Umbilical cord (tissue), 1 donor: ENCODE measurements at regions not wholly inside any gene's neighbourhood (a gene's known extent, or its start where the extent isn't known, plus 50 kb on each side); places are given as distances from the start of the nearest gene placed in this dataset.

Experiments used
- DNase-seq: peaks from one replicate; pipeline ENCODE4 v3.0.0-alpha.2; 2015; ENCODE audit warnings: low spot score

DNA sequence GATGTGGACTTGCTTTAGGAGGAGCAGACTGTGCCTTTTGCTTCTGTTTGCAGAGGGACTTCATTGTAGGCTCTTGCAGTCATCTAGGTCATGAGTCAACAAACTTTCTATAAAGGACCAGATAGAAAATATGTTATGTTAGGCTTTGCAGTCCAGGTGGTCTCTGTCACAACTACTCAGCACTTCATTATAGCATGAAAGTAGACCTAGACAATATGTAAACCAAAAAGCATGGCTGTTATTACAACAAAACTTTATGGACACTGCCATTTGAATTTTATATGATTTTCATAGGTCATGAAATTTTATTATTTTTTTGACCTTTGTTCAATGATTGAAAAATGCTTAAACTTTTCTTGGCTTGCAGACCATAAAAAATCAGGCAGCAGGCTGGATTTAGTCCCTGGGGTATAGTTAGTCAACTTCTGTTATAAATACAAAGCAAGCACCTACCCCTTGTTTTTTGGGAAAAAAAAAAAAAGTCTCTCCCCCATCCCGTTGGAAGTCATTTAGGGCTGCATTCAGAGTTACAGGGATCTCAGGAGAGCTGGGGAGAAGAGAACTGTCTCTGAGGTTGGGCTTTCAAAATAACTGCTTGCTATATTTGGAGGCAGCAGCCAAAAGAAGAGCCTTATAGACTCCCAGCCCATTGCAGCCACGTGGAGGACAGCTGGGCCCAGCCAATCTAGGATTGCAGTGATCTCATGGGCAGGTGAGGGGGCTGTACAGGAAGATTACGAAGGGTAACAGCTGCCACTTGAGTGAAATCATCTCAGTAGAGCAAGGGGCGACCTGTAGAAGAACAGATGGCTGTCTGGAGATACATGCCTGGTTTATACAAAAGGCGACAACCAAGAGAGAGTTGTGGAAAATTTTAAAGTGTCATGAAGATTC lies 136.6 kb upstream of the TNC start:
- peak; percentile 24 for DNase-seq

DNA sequence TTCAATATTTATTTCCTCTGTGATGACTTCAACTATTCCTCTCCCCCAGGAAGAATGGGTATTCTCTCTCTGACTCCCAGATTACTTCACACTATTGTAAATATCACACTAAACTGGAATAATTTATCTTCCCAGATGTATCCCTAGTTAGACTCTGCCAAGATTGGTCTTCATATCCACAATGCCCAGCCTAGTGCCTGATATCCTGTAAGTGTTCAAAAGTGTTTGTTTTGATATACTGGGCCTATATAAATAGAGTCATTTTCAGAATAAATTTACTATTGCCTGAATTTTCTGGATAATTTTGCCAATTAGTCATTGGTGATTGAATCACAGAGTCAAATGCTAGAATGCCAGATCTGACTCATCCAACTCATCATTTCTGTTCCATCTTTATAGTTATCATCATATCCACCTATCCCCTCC lies 143.7 kb upstream of the TNC start:
- no peak for DNase-seq

DNA sequence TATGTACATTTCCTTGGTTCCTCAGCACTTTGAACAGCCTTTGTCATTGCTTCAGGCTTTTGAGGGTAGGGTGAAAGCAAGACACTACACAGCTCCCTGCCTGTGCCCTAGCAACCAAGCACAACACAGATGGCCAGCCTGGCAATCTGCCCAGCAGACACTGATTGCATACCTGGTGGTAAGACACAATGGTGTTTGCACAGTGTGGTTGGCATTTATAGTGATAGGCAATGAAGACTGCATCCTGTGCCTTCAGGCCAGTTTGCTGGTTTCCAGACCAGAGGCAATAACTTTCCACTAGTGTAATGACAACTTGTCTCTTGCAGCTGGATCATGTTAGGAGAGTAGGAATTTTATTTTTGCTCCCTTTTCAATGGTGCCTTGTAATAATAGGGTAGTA lies 144.5 kb upstream of the TNC start:
- DNase-seq, result peak; percentile 83

DNA sequence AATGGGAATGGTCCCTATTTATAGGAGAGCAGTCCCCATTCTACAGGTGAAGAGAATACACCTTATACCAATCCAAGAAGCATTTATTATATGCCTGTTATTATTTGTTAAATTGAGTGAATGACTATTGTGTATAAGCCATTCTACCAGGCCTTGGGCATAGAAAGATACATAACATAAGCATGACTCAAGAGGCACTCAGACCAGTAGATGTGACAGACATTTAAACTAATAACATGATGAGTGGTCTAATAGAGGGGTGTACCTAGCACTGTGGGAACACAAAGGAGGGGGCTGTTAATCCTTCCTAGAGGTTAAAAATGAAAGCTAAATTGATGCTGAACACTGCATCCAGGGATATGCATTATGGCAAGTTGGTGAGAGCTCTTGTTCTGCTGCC lies 145.0 kb upstream of the TNC start:
- DNase-seq, result no peak

DNA sequence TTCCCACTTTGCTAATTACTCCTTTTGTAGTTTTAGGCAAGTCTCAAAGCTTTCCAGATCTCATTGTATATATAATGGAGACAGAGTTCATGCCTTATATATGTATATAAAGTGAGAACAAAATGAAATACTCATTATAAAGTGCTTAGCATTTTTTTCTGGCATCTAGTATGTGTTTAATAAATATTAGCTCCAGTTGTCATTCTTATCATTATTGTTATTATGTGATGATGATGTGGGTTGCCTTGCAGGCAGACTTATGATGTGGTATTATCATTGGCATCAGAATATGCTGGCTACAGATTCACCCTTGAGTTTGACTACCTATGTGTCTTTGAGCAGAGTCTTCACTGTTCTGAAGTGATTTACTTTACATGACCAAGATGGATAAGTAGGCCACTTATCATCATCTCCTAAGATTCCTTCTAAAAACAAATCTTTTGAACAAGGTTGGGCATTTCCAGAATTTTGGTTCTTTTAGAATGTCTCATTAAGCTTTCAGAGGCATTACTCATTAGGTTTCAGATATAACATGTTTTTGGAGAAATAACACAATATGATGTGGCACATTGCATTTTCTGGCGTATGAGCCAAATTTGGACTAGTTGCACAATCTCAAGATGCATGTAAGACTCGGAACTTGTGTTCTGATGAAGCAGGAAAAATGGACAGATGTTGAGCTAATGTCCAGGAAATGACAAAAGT lies 145.6 kb upstream of the TNC start:
- no peak for DNase-seq

DNA sequence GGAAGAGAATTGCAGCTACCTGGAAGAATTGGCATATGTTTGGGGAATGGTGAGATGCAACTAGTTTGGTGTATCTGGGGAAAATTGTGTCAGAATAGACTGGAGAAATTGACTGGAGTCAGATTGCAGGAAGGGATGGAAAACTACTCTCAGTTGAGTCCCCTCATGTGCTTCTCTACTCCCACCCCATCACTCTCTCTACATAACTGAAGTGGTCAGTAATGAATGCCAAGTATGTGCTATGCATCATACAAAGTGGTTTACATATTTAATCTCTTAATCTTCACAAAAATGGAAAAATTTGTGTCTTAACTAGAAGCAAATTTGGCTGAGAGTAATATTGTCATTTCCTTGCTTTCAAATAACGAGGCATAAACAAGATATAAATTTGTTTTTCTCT lies 146.4 kb upstream of the TNC start:
- no peak for DNase-seq

DNA sequence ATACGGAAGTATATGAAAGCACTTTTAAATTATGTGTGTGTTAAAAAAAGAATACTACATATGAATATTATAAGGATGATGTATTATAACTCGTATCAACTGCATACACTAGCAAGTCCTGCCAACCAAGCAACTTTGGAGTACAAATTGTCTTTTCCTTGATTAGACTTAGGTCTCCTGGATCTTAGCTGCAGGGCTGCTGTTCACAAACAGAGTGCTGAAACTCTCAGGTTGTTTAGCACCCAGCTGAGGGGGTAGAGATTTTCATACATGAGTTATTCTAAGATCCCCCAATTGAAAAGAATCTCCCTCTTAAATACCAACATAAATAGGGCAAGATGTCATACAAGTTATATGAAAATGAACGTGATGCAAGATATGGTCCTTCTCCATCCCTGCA lies 149.8 kb upstream of the TNC start:
- DNase-seq, result peak; percentile 67

DNA sequence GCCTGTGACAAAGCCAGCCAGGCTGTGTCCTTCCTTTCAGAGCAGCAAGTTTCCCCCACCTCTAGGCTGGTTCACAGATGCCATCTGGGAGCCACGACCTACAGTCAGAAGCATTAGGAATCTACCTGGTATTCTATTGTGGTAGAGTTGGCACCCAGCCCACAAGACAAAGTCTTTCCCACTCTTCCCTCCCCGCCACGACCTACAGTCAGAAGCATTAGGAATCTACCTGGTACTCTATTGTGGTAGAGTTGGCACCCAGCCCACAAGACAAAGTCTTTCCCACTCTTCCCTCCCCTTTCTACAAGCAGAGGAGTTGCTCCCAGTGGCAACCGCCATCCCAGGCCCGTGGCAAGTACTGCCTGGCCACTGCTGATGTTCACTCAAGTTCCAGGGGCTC lies 157.8 kb upstream of the TNC start:
- no peak for DNase-seq

DNA sequence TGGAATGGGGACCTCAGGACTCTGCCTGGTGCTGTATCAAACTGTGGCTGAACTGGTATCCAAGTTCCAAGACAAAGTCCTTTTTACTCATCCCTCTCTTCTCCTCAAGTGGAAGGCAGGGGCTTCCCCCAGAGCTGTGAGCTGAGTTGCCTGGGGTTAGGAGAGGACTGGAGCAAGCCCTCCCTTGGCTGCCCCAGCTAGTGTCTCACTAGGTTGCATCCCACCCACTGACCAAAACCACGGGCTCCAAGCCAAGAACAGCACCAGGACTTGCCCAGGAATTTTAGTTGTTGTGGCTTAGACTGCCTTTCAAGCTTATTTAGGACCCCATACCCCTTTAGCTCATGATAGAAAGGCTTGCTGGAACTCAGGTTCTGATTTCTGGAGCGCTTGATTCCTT lies 158.7 kb upstream of the TNC start:
- no peak for DNase-seq

DNA sequence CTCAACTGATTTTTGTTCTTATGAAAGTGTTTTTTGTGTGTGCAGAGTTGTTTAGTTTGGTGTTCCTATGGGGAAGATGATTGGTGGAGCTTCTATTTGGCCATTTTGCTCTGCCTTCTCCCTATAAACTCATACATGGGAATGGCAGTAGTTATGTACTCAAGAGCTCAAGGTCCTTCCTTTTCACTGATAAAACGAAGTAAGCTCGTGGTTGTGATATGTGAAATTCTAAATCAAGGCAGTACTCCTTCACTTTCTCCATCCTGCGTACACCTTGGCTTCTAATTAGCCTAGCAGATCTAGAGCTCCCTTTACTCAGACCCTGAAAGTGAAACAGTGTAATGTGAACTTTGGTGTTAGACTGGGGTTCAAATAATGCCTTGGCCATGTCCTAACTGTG lies 159.3 kb upstream of the TNC start:
- no peak for DNase-seq

DNA sequence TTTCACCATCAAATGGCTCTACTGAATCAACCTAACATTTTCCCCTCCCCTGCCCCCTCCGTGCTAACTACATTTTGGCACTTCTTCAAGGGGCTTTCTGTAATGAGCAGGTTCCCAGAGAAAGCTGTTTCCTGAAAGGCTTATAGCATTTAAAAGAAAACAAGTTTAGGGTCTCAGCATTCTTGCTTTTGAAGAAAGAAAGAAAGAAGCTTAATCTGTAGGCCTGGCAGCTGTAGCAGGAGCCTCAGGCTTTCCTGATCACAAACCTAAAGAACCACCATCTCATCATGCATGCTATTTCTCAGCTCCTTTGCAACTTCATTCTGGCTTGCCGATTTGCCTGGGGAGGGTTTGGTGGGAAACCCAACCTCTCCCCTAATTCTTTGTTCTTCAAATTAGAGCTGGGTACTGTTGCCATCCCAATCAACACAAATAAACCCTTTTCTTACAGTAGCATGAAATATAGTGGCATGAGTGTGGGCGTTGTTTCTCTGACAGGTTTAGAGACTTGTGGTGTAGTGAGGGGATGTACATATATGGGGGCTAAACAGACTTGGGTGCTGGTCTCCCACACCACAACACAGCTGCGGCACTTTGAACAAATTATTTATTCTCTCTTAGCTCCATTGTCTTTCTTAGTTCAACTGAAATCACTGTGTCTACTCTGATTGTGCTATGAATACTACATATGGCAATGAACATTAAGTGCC lies 160.5 kb upstream of the TNC start:
- no peak for DNase-seq

DNA sequence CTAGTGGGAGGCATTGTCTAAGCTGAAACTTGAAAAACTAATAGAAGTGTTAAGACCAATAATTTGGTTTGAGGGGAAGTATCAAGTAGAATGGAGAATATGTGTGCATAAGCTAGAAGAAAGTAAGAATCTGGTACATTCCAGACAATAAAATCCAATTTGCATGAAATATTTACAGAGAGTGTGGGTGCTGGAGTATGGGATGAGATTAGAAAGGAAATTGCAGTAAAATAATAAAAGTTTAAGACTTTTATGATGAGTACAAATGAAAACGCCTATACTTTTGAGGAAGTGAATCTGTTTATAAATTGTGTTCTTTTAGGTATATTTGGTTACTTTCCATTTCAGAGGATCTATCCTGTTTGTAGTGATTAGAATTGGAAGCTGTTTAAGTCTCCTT lies 165.4 kb upstream of the TNC start:
- no peak for DNase-seq

DNA sequence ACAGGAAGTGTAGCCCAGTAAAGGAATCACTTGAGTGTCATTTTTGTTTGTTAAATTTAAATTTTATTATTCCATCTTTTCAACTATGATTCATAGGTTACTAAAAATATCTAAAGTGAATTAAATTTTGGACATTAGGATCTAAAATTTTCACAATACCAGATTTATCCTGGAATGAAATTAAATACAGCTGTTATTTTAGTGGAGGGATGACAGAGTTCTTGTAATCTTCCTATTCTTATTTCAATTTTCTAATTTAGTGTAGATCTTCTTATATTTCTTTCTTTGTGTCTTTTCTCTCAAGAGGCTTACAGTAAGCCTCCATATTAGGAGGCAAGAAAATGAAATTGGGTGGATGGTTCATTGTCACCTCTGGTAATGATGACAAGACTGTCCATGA lies 167.9 kb upstream of the TNC start:
- no peak for DNase-seq

DNA sequence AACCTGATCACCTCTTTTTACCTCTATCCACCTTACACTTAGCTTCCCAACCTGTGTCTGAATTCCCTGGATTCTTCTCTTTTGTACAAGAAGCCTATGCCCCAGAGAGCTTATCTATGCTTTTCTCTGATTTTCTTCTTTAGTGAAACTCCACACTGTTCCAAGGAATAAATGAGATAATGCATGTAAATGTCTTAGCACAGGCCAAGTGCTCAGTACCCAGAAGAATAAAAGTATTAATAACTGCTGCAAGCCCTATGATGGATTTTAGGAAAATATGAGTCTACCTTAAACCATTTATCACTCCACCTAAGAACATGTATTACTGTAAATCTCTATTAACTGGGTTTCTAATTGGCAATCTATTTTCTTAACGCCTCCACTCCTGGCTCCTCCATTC lies 168.5 kb upstream of the TNC start:
- no peak for DNase-seq

DNA sequence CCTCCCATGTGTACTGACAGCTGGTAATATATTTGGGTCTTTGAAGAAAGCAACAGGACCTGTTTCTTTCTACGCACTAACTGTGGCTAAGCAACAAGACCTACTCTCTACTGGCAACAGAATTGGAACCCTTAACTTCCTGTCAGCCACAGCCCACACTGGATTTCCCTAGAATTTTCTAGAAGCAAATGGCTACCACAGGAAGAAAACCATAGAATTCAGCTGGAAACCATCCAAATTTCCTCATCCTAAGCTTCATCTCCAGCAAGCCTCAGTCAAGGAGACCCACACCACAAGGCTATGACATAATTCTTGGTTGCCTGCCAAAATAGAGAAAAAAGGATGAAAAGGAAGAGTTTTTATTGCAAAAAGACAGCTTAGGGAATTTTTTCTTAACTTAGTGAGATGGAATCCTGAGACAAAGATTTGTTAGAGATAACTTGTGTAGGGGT lies 171.8 kb upstream of the TNC start:
- peak; percentile 91 for DNase-seq

DNA sequence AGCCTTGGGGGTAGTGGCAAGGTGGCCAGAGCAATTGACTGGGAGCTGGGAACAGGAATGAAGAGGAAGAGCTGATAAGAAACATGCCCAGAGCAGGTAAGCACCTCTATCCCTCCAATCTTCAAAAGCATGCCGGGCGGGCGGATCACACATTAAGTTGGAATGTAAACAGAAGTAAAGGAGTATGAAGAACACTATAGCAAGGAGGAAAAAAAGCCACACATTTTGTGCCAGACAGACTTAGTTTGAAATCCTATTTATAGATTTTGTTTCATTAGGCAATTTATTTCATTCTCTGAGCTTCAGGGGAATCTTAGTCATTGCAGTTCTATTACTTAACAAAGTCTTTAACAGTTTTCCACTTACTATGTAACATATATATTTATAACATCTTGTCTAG lies 173.9 kb upstream of the TNC start:
- peak; percentile 51 for DNase-seq

DNA sequence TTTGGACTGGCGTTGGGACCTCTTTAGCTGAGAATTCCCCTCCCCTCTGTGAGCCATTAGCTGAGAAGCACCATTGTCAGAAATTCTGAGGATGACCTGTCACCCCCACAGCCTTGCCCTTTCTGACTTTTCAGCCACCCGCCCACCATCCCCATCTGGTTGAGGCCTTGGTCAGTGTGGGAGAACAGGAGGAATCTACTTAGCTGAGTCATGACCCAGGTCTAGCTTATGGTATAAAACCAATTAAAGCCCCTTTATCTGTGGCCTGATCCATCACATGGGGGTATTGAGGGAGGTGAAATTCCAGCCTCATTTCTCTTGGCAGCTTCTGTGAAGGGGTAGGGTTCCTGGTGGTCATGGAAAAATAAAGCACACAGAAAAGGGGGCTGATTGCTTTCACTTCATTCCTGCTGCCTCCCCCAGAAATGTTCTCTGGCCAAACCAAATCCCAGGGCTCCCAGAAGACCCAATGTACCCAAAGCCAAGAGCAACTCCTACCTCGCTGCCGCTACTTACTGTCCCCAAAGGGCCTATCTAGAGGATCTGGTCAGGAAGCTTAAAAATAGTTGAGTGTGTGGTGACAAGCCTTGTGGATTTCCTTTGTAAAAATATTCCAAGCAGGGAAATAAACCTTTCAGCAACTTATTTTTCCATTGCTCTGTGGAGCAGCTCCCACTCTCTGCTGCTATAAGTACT lies 174.8 kb upstream of the TNC start:
- no peak for DNase-seq

DNA sequence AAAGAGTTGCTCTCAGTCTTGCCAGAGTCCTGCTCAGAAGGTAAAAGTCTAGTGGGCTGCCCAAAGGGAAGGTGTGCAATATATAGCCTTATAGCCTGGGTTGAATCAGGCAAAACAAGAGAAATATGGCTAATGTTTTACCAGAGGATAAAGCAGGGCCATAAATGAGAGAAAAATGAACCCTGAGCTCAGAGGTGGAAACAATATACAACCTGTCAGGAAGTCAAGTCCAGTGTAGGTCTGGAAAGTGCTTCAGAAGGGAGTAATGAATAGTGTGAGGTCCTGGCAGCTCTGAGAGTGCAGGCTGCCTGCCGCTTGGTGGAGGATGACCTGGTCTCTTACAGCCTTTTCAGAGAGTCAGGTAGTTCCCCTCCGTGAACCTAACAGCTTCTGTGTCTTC lies 177.8 kb upstream of the TNC start:
- DNase-seq, result no peak

DNA sequence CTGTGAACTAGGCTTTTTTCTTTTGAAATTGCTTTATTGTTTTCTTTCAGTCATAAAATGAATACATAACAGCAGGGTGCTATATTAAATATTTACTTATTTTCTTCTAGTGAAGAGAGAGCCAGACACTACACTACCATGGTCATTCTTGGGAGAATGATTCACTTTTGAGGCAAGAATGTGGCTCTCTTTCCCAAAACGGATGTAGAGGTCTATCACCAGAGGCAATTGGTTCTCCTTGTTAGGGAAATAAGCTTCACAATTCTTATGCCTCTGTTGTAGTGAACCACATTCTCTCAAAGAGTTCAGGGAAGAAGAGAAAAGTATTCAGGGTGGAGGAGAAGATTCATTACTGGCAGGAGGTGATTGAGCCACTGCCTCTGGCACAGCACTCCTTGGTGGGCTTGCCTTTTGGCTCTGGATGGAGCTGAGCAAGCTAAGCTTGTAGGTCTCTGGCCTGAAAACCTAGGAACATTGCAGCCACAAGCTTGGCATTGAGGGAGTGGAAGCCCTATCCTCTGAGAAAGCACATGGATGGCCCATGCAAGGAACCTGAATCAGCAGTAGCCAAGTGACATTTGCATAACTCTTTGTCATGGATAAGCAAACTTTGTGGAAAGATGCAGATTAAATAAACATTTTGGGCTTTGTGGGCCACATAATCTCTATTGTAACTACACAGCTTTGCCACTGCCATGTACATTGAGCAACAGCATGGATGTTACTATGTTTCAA lies 179.0 kb upstream of the TNC start:
- no peak for DNase-seq

DNA sequence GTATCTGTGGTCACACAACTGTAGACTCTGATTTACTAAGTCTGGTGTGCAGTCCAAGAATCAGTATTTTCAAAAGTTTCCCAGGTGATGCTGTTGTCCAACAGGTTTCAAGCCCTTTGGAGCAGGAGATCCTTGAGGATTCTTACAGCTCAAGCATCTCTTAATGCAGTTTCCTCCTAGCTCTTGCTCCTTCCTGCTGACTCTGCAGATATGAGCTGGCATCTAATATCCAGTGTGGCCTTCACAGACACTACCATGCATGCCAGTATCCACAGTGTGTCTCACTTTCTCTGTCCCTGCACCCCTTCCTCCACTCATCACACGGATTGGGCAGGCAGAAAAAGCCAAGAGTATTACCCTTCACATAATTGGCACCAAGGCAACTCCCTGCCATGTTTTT lies 182.2 kb upstream of the TNC start:
- no peak for DNase-seq

DNA sequence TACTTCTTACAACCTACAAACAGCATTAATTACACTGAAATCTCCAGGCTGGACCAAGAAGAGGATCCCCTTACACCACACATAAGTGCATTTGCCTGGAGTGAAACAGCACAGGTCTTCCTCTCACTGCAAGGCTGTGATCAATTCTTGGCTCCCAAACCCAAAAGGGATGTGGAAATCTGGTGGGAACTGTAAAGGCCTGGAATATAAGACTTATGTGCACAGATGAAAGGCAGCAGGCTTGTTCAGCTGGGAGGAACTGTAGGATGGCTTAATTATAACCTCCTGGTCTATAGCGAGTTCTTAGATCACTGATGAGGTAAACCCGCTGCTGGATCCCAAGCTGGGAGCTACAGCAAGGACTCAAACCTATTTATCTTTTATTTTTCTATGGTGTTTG lies 182.9 kb upstream of the TNC start:
- peak; percentile 73 for DNase-seq
